Left hindlimb (tissue), 1 donor: ENCODE measurements at regions not wholly inside any gene's neighbourhood (a gene's known extent, or its start where the extent isn't known, plus 50 kb on each side); places are given as distances from the start of the nearest gene placed in this dataset.
"Not testable (repeated sequence)": the region's sequence is repeated elsewhere in the genome, so short reads cannot be mapped to it uniquely, and the experiment has no call there.

Experiments
- DNase-seq: peaks from one replicate; pipeline ENCODE4 v3.0.0-alpha.2; 2018

DNA sequence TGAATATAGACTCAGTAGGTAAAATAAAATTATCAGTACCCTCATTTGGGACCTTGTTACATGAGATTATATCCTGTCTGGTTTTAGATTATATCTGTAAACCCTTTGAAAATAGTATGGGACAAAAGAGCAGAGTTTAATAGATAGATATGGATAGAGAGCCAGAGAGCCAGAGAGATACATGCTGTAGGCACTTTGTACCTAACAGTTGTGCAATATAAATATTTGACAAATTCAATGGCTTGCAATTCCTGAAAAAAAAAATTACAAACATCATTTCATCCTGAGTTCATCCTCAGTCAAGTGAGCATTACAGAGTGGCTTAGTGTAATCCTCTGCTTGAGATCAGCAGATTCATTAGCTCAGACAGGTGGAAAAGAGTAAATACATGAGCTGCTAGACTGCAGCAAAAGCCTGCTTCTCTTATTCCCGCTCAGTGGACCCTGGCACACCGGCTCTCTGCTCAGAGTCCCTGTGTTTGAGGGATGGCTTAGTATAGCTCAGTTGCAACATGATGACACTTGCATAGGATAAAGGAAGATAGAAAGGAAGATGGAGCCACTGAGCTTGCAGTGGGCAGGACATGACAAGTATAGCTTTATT, 931.6 kb upstream of the GOT2 start:
- no peak for DNase-seq

GRCh38 chr16:59658572-59658971, 924.5 kb upstream of the GOT2 start:
- no peak for DNase-seq

- no peak for DNase-seq
These were observed 920.9 kb upstream of the GOT2 start for GRCh38 chr16:59655031-59655430.

GRCh38 chr16:59654455-59654854, 920.3 kb upstream of the GOT2 start:
- no peak for DNase-seq

DNA sequence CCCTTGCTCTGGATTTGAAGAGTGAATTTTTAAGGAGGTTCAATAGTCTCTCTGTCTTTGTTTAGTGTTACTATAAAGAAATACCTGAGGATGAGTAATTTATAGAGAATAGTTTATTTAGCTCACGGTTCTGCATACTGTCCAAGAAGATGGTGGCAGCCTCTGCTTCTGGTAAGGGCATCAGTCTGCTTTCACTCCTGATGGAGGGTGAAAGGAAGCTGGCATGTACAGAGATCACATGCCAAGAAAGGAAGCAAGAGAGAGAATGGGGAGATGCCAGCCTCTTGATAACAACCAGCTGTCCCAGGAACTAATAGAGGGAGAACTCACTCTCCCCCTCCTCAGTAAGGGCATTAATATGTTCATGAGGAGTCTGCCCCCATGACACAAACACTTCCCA, 917.5 kb upstream of the GOT2 start:
- no peak for DNase-seq

DNA sequence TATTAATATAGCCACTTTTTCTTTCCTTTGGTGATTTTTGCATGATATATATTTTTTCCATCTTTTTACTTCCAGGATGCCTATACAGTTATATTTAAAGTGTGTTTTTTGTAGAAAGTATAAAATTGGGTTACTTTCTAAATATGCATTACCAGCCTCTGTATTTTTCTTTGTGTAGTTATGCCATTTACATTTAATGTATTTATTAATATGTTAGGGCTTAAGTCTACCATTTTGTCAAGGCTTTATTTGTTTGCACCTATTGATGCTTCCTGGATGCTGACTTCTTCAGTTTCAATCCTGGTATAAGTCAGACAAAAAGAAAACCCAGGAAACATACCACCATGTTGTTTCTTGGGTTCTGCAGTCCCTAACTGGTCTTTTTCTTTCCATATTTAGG, 911.1 kb upstream of the GOT2 start:
- no peak for DNase-seq

DNA sequence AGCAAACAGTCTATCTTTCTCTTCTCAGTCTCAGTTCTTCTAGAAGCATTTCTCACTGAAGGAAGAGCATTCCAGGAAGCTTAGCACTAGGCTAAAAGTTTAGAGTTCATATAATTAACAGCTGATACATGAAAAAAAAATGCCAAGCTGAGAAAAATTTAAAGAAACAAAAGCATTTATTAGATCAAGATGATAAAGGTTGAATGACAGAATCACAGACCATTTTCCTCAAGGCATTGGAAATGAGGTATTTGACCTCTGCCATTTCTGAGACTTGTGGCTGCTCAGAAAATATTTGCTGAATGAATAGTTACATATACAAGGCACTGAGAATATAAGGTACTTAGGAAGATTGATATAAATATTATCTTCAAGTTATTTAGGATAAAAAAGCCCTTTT, 901.6 kb upstream of the GOT2 start:
- DNase-seq = no peak

- no peak for DNase-seq
These were observed 900.8 kb upstream of the GOT2 start for GRCh38 chr16:59634951-59635350.

GRCh38 chr16:59634004-59634579, 900.0 kb upstream of the GOT2 start:
- DNase-seq = no peak

DNA sequence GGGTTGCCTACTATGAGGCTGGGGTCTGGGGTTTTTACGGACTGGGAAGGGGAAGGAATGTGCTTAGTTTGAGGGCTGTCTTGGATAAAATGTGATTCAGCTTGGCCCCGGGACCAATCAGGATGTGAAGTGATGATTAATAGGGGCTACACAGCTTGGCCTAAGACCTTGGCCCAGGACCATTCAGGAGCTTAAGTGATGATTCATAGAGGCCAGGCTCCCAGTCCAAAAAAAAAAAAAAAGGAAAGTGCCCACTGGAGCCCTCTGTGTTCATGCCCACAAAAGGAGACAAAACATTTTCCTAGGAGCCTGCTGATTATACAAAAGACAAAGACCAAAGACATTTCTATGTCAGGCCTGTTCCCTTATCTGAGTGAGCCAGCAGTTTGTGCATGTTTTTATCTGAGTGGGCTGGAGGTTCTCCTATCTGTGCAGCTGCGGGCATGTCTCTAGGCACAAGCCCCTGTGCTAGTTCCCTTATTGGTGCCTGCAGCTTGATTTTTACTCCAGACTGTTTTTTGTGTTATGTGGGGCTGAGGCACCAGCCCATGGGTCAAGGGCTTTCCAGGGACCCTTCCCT, 898.2 kb upstream of the GOT2 start:
- DNase-seq = no peak

- DNase-seq = not testable (repeated sequence)
These were observed 890.3 kb upstream of the GOT2 start for GRCh38 chr16:59624381-59624780.

GRCh38 chr16:59614466-59615240, 880.5 kb upstream of the GOT2 start:
- no peak for DNase-seq

- not testable (repeated sequence) for DNase-seq
These were observed 878.9 kb upstream of the GOT2 start for GRCh38 chr16:59612910-59613620.

DNA sequence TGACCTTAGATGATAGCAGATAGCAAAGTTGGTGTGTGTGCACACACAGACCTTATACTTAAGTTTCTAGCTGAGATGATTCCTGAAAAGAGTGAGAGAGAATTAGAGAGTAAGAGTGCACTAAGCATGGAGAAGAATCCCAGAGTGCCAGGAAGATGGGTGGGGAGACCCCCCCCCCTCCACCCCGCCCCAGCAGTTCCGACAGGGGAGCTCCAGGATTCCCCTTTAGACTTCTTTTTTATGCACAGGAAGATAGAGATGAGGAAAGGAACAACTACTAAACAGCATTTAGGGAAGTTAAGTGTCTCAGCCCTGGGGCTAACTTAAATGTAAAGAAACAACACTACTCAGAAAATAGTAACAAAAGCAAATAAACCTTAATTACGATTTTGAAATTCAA, 878.0 kb upstream of the GOT2 start:
- no peak for DNase-seq

DNA sequence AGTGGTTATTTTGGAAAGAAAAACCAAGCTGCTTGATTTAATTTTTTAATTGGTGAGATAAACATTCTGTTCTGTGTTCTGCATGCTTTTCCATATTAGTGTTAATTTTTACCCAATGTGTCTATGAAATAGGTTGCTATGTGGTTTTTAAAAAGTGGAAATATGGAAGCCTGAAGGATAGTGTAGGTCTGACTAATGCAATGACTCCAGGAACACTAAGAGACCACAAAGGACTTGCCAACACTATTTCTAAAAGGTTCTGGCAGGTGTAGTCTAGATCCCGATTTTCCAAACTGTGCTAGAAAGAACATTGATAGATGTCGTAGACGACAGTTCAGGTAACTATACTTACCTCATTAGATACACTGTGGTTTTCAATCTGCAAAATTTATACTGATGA, 877.4 kb upstream of the GOT2 start:
- DNase-seq = no peak

- DNase-seq = no peak
These were observed 871.6 kb upstream of the GOT2 start for GRCh38 chr16:59605706-59606105.

DNA sequence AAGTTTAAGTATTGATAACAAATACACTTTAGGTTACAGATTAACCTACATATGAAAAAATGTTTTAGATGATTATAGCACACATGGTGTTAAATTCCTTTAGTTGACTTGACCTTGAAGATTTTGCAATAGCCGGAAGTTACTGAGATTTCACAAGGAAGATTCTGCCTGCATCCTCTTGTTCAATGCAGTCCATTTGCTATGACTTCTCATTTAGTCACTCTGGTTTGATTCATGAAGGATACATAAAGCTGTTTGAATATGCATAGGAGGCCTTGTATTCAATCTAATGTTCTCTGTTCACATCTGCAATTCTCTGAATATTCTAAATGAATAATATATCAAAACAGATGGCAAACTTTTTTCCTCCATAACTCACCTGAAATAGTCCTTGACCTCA, 870.2 kb upstream of the GOT2 start:
- no peak for DNase-seq

DNA sequence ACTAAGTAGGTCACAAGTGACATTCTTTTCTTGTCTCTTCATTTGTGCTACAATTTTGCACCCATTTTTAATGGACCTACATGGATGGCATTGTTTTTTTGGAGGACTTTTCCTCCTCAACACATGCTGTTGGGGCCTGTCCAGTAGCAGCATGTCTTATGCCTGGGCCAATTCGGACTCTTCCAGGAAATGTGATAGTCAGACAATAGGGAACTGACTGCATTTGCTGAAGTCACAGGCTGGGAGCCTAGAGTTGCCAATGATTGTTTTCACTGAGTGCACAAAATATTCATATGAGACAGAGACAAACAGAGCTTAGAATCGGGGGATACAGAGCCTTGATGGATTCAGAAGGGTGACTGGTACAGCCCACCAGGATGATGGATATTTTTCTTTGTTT, 867.3 kb upstream of the GOT2 start:
- no peak for DNase-seq

DNA sequence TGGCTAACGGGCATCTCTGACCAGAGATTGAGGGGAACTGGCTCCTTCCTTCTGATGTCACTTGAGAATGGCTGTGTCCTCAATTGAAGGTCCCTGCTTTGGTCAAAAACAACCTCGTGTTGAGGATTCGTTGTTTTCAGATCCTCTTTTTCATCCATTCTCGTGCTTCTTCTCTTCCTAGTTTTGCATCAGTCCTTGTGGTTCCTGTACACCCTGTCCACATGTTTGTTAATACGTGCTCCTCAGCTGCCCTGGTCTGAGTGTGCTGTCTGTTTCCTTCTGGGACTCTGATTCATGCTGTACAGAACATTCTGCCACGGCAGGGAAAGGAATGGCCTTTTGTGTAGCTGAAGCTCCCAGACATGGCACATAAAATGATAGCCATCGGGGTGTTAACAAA, 863.2 kb upstream of the GOT2 start:
- DNase-seq = no peak

DNA sequence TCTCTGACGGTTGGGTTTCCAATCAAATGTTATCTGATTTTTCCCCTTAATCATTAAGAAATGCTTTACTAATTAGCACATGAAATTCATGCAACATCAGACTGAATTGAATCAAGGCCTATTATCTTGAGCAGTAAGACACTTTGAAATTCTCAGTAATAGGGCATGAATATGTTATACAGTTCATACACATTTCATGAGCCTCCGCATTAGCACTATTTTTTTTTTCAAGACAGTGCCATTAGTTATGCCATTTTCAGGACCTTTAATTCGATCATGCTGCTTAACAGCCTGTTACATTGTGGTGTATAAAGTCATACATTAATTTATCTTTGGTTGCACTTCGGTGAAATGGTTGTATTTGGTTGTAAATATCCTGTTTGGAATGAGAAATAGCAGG, 862.6 kb upstream of the GOT2 start:
- DNase-seq = no peak

DNA sequence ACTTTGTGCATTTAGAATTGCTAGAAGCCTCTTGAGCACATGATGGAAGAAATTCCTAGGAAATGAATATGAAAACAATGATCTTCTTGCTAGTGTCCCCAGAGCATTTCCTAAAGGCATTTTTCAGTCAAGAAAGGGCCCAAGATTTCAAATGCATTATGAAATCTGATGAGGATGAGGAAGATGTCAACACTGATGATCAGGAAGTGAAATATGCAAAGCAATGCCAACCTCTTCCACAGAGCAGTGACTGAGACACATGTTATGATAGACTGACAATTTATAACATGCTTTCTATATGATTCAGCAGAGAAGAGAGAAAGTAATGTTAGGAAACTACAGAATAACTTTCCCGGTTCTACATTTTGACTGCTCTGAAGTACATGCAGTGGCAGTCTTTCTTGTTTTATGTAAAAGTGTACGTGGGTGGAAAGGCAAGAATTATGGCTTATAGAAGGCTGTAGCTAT, 859.1 kb upstream of the GOT2 start:
- no peak for DNase-seq

- no peak for DNase-seq
These were observed 857.4 kb upstream of the GOT2 start for GRCh38 chr16:59591480-59591879.

DNA sequence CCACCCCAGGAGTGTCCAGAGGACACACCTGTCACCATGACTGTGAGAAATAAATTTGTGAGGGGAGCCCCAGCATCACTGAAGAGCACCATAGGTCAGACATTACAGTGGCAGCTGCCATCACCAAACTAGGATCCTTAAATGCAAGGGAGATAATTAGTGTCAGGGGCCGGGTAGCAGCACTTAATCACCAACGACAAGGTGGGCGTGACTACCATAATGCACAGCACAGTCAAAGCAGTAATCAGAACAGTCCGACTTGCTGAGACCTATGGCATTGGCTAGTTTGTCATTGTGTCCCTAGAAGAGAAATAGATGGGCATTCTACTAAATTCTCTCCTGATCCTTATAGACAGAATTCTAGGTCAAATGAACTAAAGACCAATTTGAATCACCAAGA, 856.7 kb upstream of the GOT2 start:
- no peak for DNase-seq
